Skin of body (tissue), 1 donor: ENCODE measurements at regions not wholly inside any gene's neighbourhood (a gene's known extent, or its start where the extent isn't known, plus 50 kb on each side); places are given as distances from the start of the nearest gene placed in this dataset.
"Not testable (repeated sequence)": the region's sequence is repeated elsewhere in the genome, so short reads cannot be mapped to it uniquely, and the experiment has no call there.

ENCODE experiments used
- DNase-seq: peaks from one replicate; lab custom pipeline; 2025; lab: John Stamatoyannopoulos, UW

DNA sequence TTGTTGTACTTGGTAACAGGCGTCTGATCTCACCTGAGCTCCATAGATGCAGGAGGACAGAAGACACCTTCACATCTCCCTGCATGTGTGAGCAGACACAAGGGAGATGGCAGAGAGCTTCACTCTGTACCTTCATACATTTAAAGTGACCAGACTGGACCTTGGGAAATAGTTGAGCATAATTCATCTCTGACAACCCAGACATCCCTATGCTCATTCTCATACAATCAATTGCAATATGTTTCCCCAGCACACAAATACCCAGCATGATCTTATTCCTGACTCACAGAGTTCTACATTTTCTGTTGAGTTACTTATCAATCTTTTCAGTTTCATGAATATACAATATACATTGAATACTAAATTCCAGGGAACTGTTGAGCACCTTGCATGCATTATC lies 488.2 kb upstream of the API5 start:
- DNase-seq, result no peak

DNA sequence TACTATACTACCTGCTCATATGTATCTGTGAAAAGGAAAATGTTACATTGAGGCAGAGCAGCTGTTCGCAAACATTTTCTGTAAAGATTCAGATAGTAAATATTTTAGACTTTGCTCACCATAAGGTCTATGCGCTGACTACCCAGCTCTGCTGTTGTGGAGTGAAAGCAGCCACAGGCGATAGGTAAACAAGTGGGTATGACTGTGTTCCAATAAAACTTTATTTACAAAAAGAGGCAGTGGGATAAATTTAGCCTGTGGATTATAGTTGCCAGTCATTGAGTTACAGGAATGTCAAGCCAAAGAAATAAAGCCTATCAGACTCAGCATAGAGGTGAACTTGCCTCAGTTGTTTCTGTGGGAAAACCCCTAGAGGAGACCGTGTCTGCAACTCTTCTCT lies 487.7 kb upstream of the API5 start:
- DNase-seq, result no peak

DNA sequence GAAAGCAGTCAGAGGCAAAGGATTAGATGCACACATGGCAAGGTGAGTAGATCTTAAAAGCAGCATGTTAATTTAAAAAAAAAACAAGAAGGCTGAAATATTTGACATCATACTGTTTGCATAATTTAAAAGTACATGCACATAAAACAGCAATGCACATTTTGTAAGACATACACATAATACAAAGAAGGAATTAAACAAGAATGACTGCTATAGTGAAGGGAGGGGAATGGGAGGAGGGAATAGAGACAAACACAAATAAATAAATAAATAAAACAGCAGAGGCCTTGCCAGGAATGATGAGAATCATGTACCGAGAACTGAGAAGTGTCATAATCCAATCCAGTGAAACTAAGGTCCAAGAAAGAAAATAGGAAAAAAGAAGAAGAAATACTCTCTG lies 486.2 kb upstream of the API5 start:
- no peak for DNase-seq

DNA sequence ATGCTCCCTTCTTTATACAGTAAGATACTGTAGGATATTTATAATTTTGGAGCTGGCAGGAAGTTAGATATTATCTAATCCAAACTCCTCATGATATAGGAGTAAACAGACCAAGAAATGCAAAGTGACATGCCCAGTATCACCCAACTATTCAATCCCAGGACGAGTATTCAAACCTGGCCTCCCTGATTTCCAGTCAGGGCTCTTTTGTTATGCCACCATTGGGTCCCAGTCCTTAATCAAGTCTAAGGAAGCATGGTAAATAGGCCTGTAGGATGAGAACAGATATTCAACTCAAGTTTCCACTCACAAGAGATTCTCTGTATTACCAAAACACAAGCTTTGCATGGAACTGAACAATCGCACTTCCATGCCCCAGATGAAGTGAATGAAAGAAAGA lies 484.0 kb upstream of the API5 start:
- DNase-seq, result no peak

DNA sequence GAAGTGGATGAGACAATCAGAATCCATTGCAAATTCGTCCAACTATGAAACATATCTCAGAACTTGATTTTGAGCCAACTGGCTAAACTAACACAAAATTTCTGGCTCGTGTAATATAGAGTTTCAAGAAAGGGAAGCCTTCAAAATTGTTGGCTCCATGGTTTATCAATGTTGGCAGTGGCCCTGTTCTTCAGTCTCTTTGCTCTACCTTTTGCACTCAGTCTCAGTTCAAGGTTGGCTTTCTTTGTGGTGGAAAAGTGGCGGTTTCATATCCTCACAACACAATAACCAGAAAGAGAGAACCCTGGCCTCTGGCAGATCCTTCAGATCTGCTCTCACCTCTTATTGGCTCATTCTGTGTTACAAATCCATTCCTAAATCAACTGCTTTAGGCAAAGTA lies 473.8 kb upstream of the API5 start:
- DNase-seq, result no peak

DNA sequence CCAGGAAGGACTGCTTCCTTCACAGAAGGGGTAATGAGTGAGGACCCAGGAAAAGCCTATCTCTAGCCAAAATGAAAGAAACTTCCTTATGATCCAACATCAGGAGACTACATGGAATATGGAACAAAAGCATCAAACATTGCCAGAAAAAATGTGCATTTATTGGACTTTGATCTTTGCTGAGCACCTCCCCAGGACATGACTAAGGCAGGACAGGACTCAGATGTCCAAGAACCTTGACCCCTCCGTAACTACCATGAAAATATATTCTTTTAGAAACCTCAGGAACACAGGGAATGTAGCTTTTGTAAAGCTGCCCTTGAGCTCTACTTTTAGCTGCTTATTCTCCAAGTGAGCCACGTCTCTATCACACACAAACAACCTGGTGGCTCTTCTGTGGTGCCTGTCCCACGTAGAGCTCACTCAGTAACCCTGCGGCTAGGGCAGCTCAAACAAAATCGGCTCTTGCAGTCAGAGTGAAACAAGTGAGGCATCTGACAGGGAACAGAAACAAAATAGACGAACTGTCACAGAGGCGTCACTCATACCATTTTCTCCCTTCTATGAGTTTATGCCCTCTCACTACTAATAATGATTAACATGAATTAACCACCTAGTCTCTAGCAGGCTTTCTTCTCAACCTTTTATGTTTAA lies 471.5 kb upstream of the API5 start:
- no peak for DNase-seq

DNA sequence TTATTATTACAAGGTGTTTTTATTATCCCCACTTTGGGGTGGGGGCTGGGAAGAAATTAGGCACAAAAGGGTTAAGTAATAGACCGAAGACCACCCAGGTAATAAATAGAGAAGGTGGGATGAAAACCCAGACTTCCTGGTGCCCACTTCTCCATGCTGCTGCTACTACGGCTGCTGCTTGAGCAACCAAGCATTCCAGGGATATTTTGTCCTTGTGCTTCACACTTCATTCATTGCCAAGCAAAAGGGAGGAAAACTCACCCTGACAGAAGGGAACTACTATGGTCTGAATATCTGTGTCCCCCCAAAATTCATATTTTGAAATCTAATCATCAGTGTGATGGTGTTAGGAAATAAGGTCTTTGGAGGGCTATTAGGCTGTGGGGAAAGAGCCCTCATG lies 470.9 kb upstream of the API5 start:
- DNase-seq, result no peak

DNA sequence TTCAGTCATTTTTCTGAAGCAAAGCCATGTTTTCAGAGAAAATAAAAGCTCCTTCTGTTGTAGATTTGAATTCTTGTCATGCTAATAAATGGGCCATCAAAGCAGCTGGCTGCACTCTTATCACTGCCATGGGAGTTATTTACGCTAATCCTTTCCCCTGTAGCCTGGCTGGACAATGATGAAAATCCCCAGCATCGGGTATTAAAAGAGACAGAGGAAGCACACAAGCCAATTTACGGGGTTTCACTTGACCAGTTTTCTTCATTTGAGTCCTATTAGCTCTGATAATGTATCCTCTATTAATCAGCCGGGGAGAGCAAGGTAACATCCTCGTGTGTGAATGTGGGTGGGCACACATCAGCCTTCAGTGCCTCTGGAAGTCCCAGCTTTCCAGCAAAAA lies 470.2 kb upstream of the API5 start:
- DNase-seq, result no peak

DNA sequence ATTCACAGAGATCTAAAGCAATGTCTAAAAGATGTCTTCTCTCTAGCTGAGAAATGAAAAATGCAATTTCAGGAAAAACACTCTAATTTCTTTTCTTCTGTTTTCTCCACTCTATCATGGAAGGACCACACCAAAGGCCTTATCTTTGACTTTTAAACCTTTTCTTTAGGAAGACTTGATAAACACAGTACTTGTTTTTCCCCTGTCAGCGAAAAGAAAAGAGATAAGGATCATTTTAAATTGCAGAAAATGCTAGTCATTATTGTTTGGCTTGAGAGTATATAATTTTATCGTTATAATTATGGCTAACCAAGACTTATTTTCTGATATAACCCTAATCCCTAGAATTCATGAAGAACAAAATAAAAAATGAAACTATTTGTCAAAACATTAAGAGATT lies 462.4 kb upstream of the API5 start:
- DNase-seq, result no peak

DNA sequence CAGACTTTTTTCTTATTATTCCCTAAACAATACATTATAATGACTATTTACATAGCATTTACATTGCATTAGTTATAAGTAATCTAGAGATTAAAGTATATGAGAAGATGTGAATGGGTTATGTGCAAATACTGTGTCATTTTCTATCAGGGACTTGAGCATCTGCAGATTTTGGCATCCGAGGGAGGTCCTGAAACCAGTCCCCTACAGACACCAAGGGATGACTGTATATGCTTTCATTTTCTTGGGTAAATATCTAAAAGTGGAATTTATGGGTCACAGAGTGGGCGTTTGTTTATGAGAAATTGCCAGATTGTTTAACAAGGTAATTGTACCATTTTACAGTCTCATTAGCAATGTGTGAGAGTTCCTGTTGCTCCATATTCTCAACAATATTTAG lies 454.5 kb upstream of the API5 start:
- DNase-seq, result no peak

DNA sequence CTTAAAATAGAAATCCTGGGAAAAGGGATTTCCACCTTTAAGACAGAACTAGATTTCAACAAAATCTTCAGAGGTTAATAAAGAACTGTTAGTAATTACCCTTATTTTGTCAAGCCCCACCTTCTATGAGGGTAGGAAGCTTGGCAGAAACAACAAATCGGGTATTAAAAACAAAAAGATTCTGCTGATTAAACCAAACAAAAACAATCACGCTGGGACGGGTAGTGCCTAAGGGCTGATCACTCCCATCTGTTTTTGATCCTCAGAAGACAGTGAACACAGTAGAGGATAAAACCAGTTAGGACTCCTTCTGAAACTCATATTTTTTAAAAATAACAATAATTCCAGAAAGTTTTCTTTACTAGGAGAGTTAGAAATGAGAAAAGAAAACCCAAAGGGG lies 441.3 kb upstream of the API5 start:
- DNase-seq, result no peak

DNA sequence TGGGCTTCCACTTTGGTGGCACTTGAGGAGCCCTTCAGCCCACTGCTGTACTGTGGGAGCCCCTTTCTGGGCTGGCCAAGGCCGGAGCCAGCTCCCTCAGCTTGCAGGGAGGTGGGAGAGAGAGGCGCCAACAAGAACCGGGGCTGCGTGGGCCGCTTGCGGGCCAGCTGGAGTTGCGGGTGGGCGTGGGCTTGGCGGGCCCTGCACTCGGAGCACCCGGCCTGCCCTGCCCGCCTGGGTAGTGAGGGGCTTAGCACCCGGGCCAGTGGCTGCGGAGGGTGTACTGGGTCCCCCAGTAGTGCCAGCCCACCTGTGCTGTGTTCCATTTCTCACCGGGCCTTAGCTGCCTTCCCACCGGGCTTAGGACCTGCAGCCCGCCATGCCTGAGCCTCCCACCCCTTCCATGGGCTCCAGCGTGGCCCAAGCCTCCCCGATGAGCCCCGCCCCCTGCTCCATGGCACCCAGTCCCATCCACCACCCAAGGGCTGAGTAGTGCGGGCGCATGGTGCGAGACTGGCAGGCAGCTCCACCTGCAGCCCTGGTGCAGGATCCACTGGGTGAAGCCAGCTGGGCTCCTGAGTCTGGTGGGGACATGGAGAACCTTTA lies 437.9 kb upstream of the API5 start:
- DNase-seq, result not testable (repeated sequence)

DNA sequence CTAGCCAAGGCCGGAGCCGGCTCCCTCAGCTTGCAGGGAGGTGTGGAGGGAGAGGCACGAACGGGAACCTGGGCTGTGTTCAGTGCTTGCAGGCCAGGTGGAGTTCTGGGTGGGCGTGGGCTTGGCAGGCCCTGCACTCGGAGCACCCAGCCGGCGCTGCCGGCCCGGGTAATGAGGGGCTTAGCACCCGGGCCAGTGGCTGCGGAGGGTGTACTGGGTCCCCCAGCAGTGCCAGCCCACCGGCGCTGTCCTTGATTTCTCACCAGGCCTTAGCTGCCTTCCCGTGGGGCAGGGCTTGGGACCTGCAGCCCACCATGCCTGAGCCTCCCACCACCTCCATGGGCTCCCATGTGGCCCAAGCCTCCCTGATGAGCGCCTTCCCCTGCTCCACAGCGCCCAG lies 430.5 kb upstream of the API5 start:
- DNase-seq, result not testable (repeated sequence)

DNA sequence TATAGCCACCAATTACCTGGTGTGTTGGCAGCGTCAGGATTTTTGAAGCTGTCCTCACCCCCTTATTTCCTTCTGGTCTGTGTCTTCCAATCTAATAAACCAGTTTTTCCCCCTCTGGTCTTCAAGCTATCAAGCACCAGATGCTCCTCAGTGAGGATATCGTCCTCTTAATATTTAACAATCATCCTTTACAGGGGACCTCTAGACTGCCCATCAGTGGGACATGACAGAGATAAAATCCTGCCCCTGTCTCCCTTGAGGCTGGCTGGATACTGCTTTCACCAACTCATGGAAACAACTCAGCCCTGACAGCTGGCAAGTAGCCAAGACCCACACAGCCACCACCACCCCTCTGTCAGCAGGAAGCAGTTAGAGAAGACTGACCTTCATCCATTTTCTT lies 421.0 kb upstream of the API5 start:
- DNase-seq, result no peak

DNA sequence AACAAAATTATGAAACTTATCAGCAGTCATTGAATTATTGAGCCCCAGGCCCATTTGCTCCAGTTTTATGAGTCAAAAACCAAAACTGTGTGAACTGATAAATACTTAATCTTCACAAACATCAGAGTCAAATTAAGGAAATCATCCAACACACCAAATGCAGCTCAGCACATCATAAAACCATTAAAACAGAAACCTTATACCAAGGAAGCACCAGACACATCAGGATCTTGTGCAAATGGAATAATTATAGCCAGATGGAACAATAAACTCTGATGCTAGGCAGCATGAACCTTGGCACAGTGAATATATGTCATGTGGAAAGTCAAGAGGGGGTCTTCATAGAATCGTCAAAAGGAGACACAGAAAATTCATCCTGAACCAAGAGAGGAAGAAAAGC lies 410.7 kb upstream of the API5 start:
- peak; percentile 11 for DNase-seq

DNA sequence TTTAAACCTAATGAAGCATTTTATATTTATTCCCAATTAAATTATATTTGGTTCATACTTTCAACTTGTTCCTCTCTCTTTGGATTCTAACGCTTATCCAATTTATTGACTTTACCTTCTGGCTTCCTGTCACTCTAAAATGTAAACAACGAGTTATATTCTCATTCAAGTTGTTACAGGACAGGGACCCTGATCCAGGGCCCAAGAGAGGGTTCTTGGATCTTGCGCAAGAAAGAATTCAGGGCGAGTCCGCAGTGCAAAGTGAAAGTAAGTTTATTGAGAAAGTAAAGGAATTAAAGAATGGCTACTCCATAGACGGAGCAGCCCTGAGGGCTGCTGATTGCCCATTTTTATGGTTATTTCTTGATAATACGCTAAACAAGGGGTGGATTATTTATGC lies 405.6 kb upstream of the API5 start:
- no peak for DNase-seq

DNA sequence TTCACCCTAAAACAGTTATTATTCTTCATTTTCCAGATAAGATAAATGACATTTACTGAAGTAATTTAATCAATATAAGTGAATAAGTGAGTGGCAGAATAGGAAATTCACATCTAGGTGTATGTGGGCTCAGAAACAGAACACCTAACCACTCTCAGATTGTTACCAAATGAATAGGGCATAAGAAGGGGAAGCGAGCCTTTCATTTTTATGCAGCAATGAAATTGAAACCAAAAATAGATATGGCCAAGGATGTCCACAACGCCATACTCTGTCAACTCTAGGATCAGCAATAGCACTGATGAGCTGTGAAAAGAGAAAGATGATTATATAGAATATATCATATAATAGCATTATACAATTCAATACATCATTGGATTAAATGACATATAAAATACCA lies 398.1 kb upstream of the API5 start:
- no peak for DNase-seq

DNA sequence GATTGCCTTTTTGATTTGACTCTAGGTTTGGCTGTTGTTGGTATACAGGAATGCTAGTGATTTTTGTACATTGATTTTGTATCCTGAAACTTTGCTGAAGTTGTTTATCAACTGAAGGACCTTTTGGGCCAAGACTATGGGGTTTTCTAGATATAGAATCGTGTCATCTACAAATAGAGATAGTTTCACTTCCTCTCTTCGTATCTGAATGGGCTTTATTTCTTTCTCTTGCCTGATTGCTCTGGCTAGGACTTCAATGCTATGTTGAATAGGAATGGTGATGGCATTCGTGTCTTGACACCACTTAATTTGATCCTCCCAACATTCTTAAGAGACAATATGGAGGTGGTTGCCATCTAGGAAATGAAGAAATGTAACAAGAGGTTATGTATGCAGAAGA lies 388.1 kb upstream of the API5 start:
- DNase-seq, result no peak

DNA sequence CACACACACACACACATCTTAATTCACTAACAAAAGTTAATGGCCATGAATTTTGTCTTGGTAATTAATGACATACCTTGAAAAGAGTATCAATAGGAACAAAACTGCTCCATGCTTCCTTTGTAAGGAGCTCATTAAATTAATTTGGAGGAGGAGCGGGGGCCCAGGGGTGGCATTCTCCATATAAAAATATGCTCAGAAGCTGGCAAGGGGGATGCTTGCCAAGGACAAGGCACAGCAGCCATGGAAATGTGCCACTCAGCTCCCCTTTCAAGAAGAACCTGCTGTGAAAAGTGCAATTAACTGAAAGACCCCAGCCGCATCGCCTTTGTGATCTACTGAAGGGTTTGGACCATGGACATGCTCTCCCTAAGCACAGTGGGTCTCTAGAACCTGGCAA lies 385.9 kb upstream of the API5 start:
- DNase-seq, result no peak

DNA sequence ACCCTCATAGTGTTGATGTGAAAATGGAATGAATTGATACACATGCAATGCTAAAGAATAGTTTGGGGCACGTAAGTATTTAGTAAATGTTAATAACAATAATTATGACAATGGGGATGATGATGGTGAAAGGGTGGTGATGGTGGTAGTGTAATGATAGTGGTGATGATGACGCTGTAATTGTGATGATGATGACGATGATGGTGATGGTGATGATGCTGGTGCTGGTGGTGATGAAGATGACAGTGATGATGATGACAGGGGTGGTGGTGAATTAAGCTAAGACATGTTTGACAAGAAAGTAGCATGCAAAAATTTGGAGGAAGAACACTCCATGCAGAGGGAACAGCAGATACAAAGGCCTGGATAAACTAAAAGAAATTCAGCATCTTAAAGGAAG lies 364.4 kb upstream of the API5 start:
- DNase-seq, result no peak

DNA sequence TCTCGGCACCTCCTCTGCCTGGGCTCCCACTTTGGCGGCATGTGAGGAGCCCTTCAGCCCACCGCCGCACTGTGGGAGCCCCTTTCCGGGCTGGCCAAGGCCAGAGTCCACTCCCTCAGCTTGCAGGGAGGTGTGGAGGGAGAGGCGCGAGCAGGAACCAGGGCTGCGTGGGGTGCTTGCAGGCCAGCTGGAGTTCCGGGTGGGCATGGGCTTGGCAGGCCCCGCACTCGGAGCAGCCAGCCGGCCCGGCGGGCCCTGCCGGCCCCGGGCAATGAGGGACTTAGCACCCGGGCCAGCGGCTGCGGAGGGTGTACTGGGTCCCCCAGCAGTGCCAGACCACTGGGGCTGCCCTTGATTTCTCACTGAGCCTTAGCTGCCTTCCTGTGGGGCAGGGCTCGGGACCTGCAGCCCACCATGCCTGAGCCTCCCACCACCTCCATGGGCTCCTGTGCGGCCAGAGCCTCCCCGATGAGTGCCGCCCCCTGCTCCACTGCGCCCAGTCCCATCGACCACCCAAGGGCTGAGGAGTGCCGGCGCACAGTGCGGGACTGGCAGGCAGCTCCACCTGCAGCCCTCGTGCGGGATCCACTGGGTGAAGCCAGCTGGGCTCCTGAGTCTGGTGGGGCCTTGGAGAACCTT lies 361.9 kb upstream of the API5 start:
- DNase-seq, result not testable (repeated sequence)

DNA sequence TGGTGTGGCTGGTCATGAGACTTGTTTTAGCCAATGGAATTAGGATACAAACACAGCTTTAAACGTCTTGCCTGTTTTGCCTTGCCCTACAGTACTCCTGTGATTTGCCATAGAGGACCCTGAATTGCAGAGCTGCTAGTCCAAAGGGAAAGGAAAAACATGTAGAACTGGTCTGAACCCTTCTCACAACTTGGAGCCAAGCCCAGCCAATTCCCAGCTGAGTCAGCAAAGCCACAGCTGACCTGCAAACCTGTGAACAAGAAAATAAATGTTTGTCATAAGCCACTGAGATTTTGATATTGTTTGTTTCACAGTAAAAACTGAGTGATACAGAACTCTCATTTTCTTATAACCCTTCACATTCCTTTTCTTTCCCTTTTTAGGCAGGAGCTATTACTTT lies 360.5 kb upstream of the API5 start:
- DNase-seq, result no peak

DNA sequence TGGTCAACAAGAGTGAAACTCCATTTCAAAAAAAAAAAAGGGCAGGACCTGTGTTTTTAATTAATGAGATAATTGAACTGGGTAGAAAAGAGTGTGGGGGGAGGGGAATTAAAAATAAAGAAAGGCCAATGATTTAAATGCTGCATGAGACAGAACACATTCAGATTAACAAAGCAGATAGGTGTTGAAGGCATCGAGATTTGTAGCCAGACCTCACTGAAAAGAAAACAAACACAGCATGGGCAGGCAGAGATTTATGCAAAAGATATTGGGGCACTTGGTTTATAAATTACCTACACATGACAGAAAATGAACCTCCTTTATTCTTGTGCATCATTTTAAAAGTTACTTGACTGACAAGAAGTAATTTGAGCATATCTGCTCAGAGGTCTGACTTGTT lies 354.0 kb upstream of the API5 start:
- DNase-seq, result no peak
